Activated naive CD4-positive, alpha-beta T cell (primary cell): ENCODE measurements at regions not wholly inside any gene's neighbourhood (a gene's known extent, or its start where the extent isn't known, plus 50 kb on each side); places are given as distances from the start of the nearest gene placed in this dataset.
"Not testable (repeated sequence)": the region's sequence is repeated elsewhere in the genome, so short reads cannot be mapped to it uniquely, and the experiment has no call there.

Experiments used
- DNase-seq, 4 experiments: peaks; one replicate each; lab custom pipeline; 2025; lab: John Stamatoyannopoulos, UW

- DNase-seq: no peak
Measured at GRCh38 chr10:38209332-38209731, 115.2 kb downstream of the ZNF37A start.

DNA sequence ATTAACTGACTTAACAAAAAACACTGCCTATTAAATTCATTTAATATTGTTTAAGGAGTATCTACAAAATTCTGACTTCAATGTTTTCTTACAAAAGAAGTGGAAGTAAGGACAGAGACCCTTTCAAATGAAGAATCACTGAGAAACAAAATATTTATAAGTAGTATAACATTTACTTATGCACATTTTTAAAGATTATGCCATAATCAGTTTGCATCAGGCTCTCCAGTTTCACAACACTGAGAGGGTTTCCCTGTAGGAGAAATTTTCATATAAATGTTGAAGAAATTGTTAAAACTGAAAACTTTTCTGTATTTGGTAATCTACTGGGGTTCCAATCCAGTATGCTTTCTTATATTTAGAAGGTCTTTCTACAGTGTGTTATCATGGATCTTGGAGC is 115.6 kb downstream of the ZNF37A start:
- not testable (repeated sequence) for DNase-seq

GRCh38 chr10:38212460-38212859 is 118.3 kb downstream of the ZNF37A start:
- DNase-seq: no peak

- DNase-seq: no peak
Measured at GRCh38 chr10:38226385-38226784, 132.2 kb downstream of the ZNF37A start.

DNA sequence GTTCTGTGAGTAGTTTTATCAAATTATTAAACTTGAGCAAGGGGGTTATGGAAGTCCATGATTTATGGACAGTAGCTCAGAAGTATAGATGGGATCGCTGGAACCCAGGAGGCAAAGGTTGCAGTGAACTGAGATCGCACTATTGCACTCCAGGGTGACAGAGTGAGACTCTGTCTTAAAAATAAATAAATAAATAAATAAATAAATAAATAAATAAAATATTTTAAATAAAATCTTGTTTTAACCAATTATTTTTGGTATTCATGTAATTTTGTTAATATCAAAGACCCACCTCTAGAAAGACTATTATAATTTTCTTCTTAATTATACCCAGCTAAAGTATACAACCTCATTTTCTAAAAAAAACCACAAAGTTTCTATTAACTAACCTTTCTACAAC is 134.3 kb downstream of the ZNF37A start:
- DNase-seq: no peak

- DNase-seq: not testable (repeated sequence)
Measured at GRCh38 chr10:38238479-38238878, 144.3 kb downstream of the ZNF37A start.

DNA sequence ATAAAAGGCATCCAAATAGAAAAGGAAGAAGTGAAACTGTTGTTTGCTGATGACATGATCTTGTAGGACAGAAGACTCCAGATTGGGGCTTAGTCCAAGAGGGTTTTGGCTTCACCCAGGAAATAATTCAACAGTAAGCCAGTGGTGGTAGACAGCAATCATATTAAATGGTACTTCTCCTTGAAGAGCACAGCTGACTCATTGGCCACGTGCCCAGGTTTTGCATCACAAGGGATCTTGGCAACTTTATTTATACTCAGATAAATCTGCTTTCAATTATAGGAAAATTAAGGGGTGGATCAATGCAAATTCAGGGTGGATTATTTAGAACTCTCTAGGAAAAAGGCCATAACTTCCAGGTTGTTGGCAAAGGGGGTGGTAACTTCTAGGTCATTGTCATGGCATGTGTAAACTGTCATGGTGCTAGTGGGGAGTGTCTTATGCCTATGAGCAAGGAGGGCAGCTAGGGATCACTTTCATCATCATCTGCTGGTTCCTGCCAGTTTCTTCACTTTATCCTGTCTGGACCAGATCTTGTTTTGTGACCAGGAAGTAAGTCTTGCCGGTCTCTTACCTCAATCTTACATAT is 148.0 kb downstream of the ZNF37A start:
- not testable (repeated sequence) for DNase-seq

GRCh38 chr10:38248113-38248512 is 154.0 kb downstream of the ZNF37A start:
- not testable (repeated sequence) for DNase-seq

GRCh38 chr10:38252551-38252950 is 158.4 kb downstream of the ZNF37A start:
- not testable (repeated sequence) for DNase-seq

GRCh38 chr10:38267555-38267954 is 173.4 kb downstream of the ZNF37A start:
- not testable (repeated sequence) for DNase-seq

DNA sequence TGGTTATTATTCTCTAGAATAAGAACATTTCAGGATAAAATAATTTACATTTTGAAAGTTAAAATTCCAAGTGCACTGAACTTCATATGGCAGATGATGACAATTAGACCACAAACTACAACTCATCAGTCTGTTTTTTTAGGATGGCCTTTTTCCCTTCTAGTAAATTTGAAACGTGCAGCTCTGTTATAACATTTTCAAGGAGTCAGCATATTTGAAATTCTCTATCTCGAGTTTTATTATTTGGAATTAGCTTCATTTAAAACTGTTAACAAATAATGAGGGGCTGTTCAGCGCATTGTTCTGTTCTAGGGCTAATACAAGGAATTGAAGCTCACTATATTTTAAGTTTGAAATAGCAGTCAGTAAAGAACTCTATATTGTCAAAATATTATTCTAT is 176.9 kb downstream of the ZNF37A start:
- DNase-seq: not testable (repeated sequence)

GRCh38 chr10:38274879-38275278 is 180.7 kb downstream of the ZNF37A start:
- DNase-seq: not testable (repeated sequence)

DNA sequence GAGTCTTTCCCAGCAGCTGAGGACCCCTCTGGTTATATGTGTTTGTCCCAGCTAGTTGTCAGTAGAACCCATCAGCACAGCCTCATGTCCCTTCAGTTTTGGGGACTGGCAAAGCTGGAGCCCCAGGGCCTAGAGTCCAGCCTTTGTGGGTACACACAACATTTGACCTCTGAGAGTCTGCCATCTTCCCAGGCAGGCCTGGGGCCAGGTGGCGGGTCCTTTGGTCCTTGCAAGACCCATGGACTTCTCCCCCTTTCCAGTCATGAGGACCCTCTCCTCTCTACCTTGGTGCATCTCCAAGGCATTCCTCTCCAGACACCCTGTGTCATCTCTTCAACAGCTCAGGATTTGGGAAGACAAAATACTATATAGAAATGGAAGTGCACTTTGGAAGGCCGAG is 198.4 kb downstream of the ZNF37A start:
- not testable (repeated sequence) for DNase-seq

GRCh38 chr10:38310111-38310510 is 216.0 kb downstream of the ZNF37A start:
- not testable (repeated sequence) for DNase-seq

GRCh38 chr10:38315090-38315805 is 221.1 kb downstream of the ZNF37A start:
- not testable (repeated sequence) for DNase-seq

DNA sequence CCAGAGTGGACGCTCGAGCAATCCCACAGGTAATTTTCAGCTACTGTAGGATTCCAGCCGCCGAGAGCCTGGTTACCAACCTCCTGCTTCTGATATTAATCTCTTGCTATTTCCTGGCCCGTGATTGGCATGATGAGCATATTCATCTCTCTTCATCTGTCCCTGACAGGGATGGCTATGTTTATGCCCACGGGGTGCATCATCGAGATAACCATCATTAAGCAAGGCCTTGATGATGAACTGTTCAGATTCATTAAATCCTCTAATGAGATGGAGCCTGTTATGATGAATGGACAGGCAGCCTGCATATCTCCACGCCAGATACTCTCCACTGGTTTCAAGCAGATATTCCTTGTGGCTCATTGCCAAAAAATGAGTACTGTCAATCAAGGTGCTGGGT is 227.3 kb downstream of the ZNF37A start:
- DNase-seq: not testable (repeated sequence)

GRCh38 chr10:38330306-38330705 is 236.2 kb downstream of the ZNF37A start:
- DNase-seq: not testable (repeated sequence)

DNA sequence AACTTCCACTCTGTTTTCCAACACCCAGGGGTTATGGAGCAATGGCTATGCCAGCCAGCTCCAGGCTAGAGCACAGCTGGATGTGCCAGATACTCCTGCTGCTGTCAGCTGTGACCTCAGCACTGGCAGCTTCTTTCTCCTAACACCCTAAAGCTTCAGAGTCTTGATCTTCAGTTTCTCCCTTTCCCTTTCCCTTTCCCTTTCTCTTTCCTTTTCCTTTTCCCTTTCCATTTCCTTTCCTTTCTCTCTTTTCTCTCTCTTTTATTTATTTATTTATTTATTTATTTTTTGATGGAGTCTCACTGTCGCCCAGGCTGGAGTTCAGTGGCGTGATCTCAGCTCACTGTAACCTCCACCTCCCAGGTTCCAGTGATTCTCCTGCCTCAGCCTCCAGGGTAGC is 237.0 kb downstream of the ZNF37A start:
- not testable (repeated sequence) for DNase-seq

- DNase-seq: not testable (repeated sequence)
Measured at GRCh38 chr10:38333699-38334098, 239.6 kb downstream of the ZNF37A start.

GRCh38 chr10:38350645-38351044 is 256.5 kb downstream of the ZNF37A start:
- not testable (repeated sequence) for DNase-seq

DNA sequence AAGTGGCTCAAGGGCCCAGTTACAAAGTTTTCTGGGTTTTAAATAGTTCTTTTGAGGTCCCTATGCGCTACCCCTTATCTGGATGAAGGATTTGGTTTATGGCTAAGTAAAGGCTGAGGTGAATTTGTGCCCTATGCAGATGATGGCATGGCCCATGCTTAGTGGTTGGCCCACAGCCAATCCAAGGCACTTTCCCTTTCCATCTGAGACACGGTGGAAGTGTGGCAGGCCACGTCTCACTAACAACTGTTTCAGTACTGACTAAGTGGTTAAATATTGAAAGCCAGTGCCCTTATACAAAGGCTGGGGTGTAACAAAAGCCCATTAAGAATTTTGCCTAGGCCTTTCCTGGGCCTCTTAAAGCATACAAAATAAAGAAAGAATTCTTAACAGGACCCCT is 260.3 kb downstream of the ZNF37A start:
- DNase-seq: not testable (repeated sequence)

DNA sequence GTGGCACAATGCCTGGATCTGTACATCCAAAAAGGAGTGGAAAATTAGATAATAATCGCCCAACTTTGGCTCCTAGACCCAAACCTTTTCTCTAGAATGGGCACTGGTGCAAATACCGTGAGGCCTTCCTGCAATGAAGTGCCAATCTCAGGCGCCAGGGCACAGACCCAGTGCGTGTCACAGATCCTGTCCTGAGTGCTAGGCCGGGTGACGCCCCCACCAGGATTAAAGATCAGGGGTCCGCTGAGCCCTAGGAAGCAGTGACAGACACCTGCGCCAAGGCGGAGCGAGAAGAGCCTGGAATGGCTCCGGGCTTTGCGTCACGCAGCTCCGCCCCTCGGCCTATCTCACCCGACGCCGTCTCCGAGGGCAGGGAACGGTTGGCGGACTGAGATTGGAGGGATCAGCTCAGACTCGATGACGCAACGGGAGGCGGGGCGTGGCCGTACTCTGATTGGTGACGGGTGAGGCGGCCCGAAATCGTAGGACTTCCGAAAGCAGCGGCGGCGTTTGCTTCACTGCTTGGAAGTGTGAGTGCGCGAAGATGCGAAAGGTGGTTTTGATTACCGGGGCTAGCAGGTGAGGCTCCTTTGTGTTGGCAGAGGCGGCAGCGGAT is 261.9 kb downstream of the ZNF37A start:
- DNase-seq: peak; percentile 37 to 66 (median 53)

DNA sequence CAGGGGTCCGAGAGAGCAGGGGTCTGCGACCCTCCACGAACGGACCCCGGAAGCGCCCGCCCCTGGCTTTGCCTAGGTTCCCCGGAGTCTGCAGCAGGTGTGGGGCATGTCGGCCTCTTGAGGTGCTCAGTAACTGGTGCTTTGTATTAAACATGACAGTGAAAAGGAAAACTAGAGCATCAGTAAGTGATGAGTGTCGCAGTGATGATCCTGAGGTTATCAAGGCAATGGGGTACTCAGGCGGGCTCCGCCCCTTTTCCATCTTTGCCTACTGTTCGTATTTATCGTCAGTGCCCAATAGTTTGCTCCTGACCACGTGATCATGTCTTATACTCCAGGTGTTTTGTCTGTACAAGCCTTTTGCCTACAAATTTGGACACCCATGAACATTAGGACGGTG is 262.4 kb downstream of the ZNF37A start:
- not testable (repeated sequence) for DNase-seq
